HepG2 (cell line): ENCODE measurements at regions not wholly inside any gene's neighbourhood (a gene's known extent, or its start where the extent isn't known, plus 50 kb on each side); places are given as distances from the start of the nearest gene placed in this dataset.

Source experiments
- ATAC-seq: fragments of 200-7000 bp; cut with Tn5 transposase; 3 replicates; pipeline ENCODE4 v1.9.1; 2020; ENCODE audit warnings: mild to moderate bottlenecking, moderate library complexity
- BruUV-seq: library from RNA; stranded (reverse); fragments of 400-500 nt; replicated peaks from 2 replicates; lab custom pipeline; 2021; lab: Mats Ljungman, UMichigan
- CTCF ChIA-PET: fragments of 300-600 bp; formaldehyde crosslinking; extraction: SDS; loops from one replicate; lab custom pipeline; 2021; ENCODE audit warnings: low total read pairs, inconsistent platforms, low intra/inter-chr PET ratio; lab: Yijun Ruan, JAX
- POLR2A ChIA-PET: fragments of 350-600 bp; sonication (Branson Sonifier 250); formaldehyde crosslinking; loops from one replicate; lab custom pipeline; 2020; ENCODE audit warnings: antibody characterized with exemption, inconsistent platforms; lab: Yijun Ruan, JAX
- DNase-seq: peaks from one replicate; pipeline ENCODE4 v3.0.0-alpha.2; 2015; ENCODE audit warnings: low spot score
- FAIRE-seq: peaks from 3 replicates; lab custom pipeline; 2011; peaks lifted over from hg19 to GRCh38; lab: Jason Lieb, UNC
- H2AFZ ChIP-seq: one replicate; pipeline ENCODE4 v1.6.1; 2011; ENCODE audit warnings: low read length, inconsistent platforms
- H3K27ac ChIP-seq: fragments of 300-600 bp; 3 replicates; pipeline ENCODE4 v1.8.0; 2011; ENCODE audit warnings: mixed run types, mild to moderate bottlenecking, mixed read lengths, low read length, inconsistent platforms; ENCODE audit not compliant: insufficient read depth; ENCODE audit errors: extremely low read length
- H3K27me3 ChIP-seq, 2 experiments: fragments of 200-600 bp in 1 of 2; 2 replicates in 1 of 2; 3 replicates in 1 of 2; pipeline versions ENCODE4 v1.6.0 to v1.8.0; 2011; ENCODE audit warnings: low read length in 2 of 2, mild to moderate bottlenecking in 2 of 2, moderate library complexity in 2 of 2, inconsistent platforms in 1 of 2; ENCODE audit not compliant: insufficient read depth in 2 of 2, control insufficient read depth in 1 of 2
- H3K36me3 ChIP-seq, 2 experiments: fragments of 200-600 bp in 1 of 2; replicated peaks in 1 of 2; 2 replicates in 1 of 2; 3 replicates in 1 of 2; pipeline versions ENCODE4 v1.5.1 to v1.8.0; 2011; ENCODE audit warnings: low read length in 2 of 2, inconsistent platforms in 1 of 2; ENCODE audit not compliant: insufficient read depth in 2 of 2, control insufficient read depth in 1 of 2
- H3K4me1 ChIP-seq: 2 replicates; pipeline ENCODE4 v1.5.1; 2012; ENCODE audit warnings: low read length, inconsistent platforms; ENCODE audit not compliant: insufficient read depth
- H3K4me2 ChIP-seq: 2 replicates; pipeline ENCODE4 v1.6.0; 2011; ENCODE audit warnings: low read depth, low read length, inconsistent platforms
- H3K4me3 ChIP-seq, 3 experiments: fragments of 200-600 bp in 1 of 3; sonication (generic), shearing (Covaris generic) in 1 of 3; replicated peaks in 1 of 3; 2 replicates each; pipeline ENCODE4 v1.5.1; 2011 to 2016; ENCODE audit warnings: low read length in 3 of 3, inconsistent platforms in 2 of 3, low read depth in 2 of 3, mild to moderate bottlenecking in 2 of 3, control low read depth in 1 of 3, mixed read lengths in 1 of 3; ENCODE audit not compliant: insufficient read depth in 1 of 3
- H3K79me2 ChIP-seq: one replicate; pipeline ENCODE4 v1.6.1; 2011; ENCODE audit warnings: low read length, inconsistent platforms; ENCODE audit not compliant: insufficient read depth
- H3K9ac ChIP-seq: 2 replicates; pipeline ENCODE4 v1.6.0; 2011; ENCODE audit warnings: mild to moderate bottlenecking, low read depth, low read length, inconsistent platforms; ENCODE audit not compliant: insufficient read depth
- H3K9me3 ChIP-seq: 2 replicates; pipeline ENCODE4 v1.5.1; 2012; ENCODE audit warnings: mild to moderate bottlenecking, low read length
- H4K20me1 ChIP-seq: 2 replicates; pipeline ENCODE4 v1.6.0; 2011; ENCODE audit warnings: inconsistent platforms, mild to moderate bottlenecking, low read length, moderate library complexity; ENCODE audit not compliant: insufficient read depth
- CBX1 ChIP-seq: IDR thresholded peaks from one replicate; pipeline ENCODE4 v1.6.1; 2016; ENCODE audit warnings: antibody characterized with exemption, low read depth
- MED1 ChIP-seq: sonication (generic); formaldehyde crosslinking; IDR thresholded peaks from 2 replicates; pipeline ENCODE4 v1.4.0; 2020; ENCODE audit warnings: missing genetic modification reagents
- PAF1 ChIP-seq: IDR thresholded peaks from 2 replicates; pipeline ENCODE4 v1.6.1; 2016; ENCODE audit warnings: missing genetic modification reagents, missing compliant biosample characterization
- RELA ChIP-seq: sonication (generic); formaldehyde crosslinking; IDR thresholded peaks from 2 replicates; pipeline ENCODE4 v1.4.0; 2020; ENCODE audit warnings: missing genetic modification reagents
- SATB2 ChIP-seq: sonication (generic); formaldehyde crosslinking; IDR thresholded peaks from 2 replicates; pipeline ENCODE4 v1.5.0; 2020; ENCODE audit warnings: missing genetic modification reagents
- ZNF225 ChIP-seq: sonication (generic); formaldehyde crosslinking; IDR thresholded peaks from 2 replicates; pipeline ENCODE4 v1.4.0; 2020; ENCODE audit warnings: mild to moderate bottlenecking, missing genetic modification reagents
- ZNF446 ChIP-seq: sonication (generic); formaldehyde crosslinking; IDR thresholded peaks from 2 replicates; pipeline ENCODE4 v1.5.0; 2020; ENCODE audit warnings: mild to moderate bottlenecking, missing genetic modification reagents
- ZNF781 ChIP-seq: sonication (generic); formaldehyde crosslinking; IDR thresholded peaks from 2 replicates; pipeline ENCODE4 v1.5.1; 2020; ENCODE audit warnings: borderline replicate concordance, mild to moderate bottlenecking, missing genetic modification reagents; ENCODE audit errors: not compliant biosample characterization
- WGBS: methylation state at CpG from one replicate; pipeline ENCODE4 v1.1.6; 2017; ENCODE audit warnings: low lambda C conversion rate; 5-methylcytosine and 5-hydroxymethylcytosine counted together
- in situ Hi-C: cut with HindIII; loops from 2 replicates; pipeline ENCODE4 v1.10.0; 2017; ENCODE audit warnings: low pct_unique_long_range_greater_than_20kb; ENCODE audit not compliant: extremely low pct_ligation_motif_present
- intact Hi-C: fragments of 100-400 bp; cut with micrococcal nuclease; formaldehyde crosslinking; loops from one replicate; pipeline ENCODE4 v1.10.0; 2022; ENCODE audit not compliant: unreplicated experiment
- TF ChIP-seq, protein P1 (sequence below): sonication (generic); formaldehyde crosslinking; IDR thresholded peaks from 2 replicates; pipeline ENCODE4 v1.5.0; 2020; ENCODE audit warnings: mild to moderate bottlenecking, missing genetic modification reagents
- TF ChIP-seq, protein P2 (sequence below): sonication (generic); formaldehyde crosslinking; IDR thresholded peaks from 2 replicates; pipeline ENCODE4 v1.4.0; 2020; ENCODE audit warnings: missing genetic modification reagents
- TF ChIP-seq, protein P3 (sequence below): sonication (generic); formaldehyde crosslinking; IDR thresholded peaks from 2 replicates; pipeline ENCODE4 v1.8.0; 2022; ENCODE audit warnings: mild to moderate bottlenecking, missing genetic modification reagents, borderline replicate concordance
- TF ChIP-seq, protein P4 (sequence below): sonication (generic); formaldehyde crosslinking; IDR thresholded peaks from 2 replicates; pipeline ENCODE4 v1.5.1; 2020; ENCODE audit warnings: missing genetic modification reagents, mild to moderate bottlenecking, borderline replicate concordance
- TF ChIP-seq, protein P5 (sequence below): sonication (generic); formaldehyde crosslinking; IDR thresholded peaks from 2 replicates; pipeline ENCODE4 v1.4.0; 2020; ENCODE audit warnings: mild to moderate bottlenecking, missing genetic modification reagents, borderline replicate concordance

DNA sequence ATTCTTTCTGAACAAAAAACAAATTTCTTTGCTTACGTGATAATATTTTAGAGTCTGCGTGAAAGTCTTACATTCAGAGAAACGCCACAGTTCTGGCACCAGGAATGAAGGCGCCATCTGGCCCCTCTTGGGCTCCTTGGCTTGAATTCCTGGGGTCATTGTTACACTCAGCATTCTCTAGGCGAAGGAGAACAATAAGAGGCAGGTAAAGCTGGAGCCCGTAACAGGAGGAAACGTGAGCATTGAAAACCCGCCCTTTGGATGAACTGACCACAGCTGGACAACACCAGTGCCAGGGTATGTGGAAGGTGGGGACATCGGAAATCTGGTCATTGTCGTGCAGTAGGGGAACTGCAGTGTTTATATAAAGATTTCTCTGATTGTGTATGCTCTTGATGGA is 144.8 kb downstream of the RNF152 start:
- H3K36me3 ChIP-seq: no peaks in the 10 kb centered on the region
- POLR2A ChIA-PET: no interaction called here
- no peaks in the 10 kb centered on the region; a peak in 1 of 5 replicates for H3K27me3 ChIP-seq
- in situ Hi-C loops: no loop called here
- no peak overlapping the region for H3K4me2 ChIP-seq
- H2AFZ ChIP-seq: no peak overlapping the region
- 40% methylated on average over 10 of the region's 10 CpGs for WGBS
- FAIRE-seq (no peak), ATAC-seq (no peak), DNase-seq (no peak)
- H4K20me1 ChIP-seq: no peaks in the 10 kb centered on the region
- no peaks in the 10 kb centered on the region for H3K9me3 ChIP-seq
- no TSS peak for BruUV-seq
- H3K4me3 ChIP-seq: no peak overlapping the region
- TF ChIP-seq, protein P1, sequence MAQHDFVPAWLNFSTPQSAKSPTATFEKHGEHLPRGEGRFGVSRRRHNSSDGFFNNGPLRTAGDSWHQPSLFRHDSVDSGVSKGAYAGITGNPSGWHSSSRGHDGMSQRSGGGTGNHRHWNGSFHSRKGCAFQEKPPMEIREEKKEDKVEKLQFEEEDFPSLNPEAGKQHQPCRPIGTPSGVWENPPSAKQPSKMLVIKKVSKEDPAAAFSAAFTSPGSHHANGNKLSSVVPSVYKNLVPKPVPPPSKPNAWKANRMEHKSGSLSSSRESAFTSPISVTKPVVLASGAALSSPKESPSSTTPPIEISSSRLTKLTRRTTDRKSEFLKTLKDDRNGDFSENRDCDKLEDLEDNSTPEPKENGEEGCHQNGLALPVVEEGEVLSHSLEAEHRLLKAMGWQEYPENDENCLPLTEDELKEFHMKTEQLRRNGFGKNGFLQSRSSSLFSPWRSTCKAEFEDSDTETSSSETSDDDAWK (CRISPR knock-in tag): no peak
- TF ChIP-seq, protein P2, sequence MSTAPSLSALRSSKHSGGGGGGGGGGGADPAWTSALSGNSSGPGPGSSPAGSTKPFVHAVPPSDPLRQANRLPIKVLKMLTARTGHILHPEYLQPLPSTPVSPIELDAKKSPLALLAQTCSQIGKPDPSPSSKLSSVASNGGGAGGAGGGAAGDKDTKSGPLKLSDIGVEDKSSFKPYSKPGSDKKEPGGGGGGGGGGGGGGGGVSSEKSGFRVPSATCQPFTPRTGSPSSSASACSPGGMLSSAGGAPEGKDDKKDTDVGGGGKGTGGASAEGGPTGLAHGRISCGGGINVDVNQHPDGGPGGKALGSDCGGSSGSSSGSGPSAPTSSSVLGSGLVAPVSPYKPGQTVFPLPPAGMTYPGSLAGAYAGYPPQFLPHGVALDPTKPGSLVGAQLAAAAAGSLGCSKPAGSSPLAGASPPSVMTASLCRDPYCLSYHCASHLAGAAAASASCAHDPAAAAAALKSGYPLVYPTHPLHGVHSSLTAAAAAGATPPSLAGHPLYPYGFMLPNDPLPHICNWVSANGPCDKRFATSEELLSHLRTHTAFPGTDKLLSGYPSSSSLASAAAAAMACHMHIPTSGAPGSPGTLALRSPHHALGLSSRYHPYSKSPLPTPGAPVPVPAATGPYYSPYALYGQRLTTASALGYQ (CRISPR knock-in tag): no peak
- TF ChIP-seq ZNF446: no peak
- no peak for TF ChIP-seq RELA (CRISPR knock-in tag)
- TF ChIP-seq CBX1: no peak
- TF ChIP-seq ZNF781 (CRISPR knock-in tag): no peak
- TF ChIP-seq PAF1: no peak
- TF ChIP-seq MED1 (CRISPR knock-in tag): no peak
- no peak for TF ChIP-seq ZNF225
- TF ChIP-seq, protein P3, sequence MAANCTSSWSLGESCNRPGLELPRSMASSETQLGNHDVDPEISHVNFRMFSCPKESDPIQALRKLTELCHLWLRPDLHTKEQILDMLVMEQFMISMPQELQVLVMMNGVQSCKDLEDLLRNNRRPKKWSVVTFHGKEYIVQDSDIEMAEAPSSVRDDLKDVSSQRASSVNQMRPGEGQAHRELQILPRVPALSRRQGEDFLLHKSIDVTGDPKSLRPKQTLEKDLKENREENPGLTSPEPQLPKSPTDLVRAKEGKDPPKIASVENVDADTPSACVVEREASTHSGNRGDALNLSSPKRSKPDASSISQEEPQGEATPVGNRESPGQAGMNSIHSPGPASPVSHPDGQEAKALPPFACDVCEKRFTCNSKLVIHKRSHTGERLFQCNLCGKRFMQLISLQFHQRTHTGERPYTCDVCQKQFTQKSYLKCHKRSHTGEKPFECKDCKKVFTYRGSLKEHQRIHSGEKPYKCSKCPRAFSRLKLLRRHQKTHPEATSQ: no peak
- TF ChIP-seq, protein P4, sequence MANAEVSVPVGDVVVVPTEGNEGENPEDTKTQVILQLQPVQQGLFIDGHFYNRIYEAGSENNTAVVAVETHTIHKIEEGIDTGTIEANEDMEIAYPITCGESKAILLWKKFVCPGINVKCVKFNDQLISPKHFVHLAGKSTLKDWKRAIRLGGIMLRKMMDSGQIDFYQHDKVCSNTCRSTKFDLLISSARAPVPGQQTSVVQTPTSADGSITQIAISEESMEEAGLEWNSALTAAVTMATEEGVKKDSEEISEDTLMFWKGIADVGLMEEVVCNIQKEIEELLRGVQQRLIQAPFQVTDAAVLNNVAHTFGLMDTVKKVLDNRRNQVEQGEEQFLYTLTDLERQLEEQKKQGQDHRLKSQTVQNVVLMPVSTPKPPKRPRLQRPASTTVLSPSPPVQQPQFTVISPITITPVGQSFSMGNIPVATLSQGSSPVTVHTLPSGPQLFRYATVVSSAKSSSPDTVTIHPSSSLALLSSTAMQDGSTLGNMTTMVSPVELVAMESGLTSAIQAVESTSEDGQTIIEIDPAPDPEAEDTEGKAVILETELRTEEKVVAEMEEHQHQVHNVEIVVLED (CRISPR knock-in tag): no peak
- TF ChIP-seq SATB2 (CRISPR knock-in tag): no peak
- TF ChIP-seq, protein P5, sequence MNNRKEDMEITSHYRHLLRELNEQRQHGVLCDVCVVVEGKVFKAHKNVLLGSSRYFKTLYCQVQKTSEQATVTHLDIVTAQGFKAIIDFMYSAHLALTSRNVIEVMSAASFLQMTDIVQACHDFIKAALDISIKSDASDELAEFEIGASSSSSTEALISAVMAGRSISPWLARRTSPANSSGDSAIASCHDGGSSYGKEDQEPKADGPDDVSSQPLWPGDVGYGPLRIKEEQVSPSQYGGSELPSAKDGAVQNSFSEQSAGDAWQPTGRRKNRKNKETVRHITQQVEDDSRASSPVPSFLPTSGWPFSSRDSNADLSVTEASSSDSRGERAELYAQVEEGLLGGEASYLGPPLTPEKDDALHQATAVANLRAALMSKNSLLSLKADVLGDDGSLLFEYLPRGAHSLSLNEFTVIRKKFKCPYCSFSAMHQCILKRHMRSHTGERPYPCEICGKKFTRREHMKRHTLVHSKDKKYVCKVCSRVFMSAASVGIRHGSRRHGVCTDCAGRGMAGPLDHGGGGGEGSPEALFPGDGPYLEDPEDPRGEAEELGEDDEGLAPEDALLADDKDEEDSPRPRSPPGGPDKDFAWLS (CRISPR knock-in tag): no peak
- no peaks in the 10 kb centered on the region for H3K4me1 ChIP-seq
- intact Hi-C loops: no loop called here
- CTCF ChIA-PET: no interaction called here
- H3K9ac ChIP-seq: no peak overlapping the region
- no peaks in the 10 kb centered on the region for H3K79me2 ChIP-seq
- no peak overlapping the region for H3K27ac ChIP-seq
